ENCODE measurements at regions not wholly inside any gene's neighbourhood (a gene's known extent, or its start where the extent isn't known, plus 50 kb on each side); places are given as distances from the start of the nearest gene placed in this dataset.

DNA sequence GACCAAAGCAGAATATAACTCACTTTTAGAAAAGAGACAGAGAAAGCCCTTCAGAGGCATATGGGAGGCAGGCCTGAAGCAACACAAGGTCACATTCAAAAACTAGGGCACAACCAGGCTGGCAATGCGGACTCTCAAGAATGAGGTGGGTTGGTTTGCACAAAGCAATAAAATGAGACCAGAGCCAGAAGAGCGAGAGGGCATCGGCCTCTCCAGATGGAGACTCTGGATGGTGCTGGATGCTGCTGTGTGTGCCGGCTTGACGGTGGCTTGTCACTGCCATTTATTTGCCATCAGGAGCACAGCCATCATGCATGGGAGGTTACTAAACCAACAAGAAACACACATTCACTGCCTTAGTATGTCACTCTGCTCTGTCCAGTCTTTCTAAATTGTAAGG, 649.4 kb downstream of the DIAPH3 start:
- no peak overlapping the region for H3K9ac ChIP-seq (ENCODE audit: low read depth in 1 of 2, low read length in 2 of 2)
- H3K27me3 ChIP-seq (ENCODE audit: control insufficient read depth in 4 of 4, insufficient read depth in 4 of 4, low read length in 3 of 4), result no peaks in the 10 kb centered on the region
- no peaks in the 10 kb centered on the region for H3K36me3 ChIP-seq (ENCODE audit: control insufficient read depth in 4 of 4, insufficient read depth in 3 of 4, low read depth in 1 of 4, low read length in 3 of 4)
- 95% methylated on average over 5 of the region's 5 CpGs for WGBS
- no peaks in the 10 kb centered on the region for H3K9me3 ChIP-seq (ENCODE audit: control insufficient read depth in 4 of 4, low read length in 3 of 4)
- no peak overlapping the region for H3K27ac ChIP-seq (ENCODE audit: low read depth in 1 of 2, low read length in 2 of 2)
- H3K4me3 ChIP-seq (ENCODE audit: low read depth in 1 of 3, low read length in 3 of 3), result no peak overlapping the region
- no peak for TF ChIP-seq HNF4A (conservative IDR thresholded peaks at IDR 0.05)
- TF ChIP-seq HNF4G (IDR thresholded peaks at IDR 0.05), result no peak
- TF ChIP-seq RAD21 (IDR thresholded peaks at IDR 0.05), result no peak
- no peak for TF ChIP-seq RXRA (IDR thresholded peaks at IDR 0.05)
- TF ChIP-seq, protein P1, sequence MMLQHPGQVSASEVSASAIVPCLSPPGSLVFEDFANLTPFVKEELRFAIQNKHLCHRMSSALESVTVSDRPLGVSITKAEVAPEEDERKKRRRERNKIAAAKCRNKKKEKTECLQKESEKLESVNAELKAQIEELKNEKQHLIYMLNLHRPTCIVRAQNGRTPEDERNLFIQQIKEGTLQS (IDR thresholded peaks at IDR 0.05), result no peak
- no peak for TF ChIP-seq FOXA1 (IDR thresholded peaks at IDR 0.05)
- TF ChIP-seq, protein P2, sequence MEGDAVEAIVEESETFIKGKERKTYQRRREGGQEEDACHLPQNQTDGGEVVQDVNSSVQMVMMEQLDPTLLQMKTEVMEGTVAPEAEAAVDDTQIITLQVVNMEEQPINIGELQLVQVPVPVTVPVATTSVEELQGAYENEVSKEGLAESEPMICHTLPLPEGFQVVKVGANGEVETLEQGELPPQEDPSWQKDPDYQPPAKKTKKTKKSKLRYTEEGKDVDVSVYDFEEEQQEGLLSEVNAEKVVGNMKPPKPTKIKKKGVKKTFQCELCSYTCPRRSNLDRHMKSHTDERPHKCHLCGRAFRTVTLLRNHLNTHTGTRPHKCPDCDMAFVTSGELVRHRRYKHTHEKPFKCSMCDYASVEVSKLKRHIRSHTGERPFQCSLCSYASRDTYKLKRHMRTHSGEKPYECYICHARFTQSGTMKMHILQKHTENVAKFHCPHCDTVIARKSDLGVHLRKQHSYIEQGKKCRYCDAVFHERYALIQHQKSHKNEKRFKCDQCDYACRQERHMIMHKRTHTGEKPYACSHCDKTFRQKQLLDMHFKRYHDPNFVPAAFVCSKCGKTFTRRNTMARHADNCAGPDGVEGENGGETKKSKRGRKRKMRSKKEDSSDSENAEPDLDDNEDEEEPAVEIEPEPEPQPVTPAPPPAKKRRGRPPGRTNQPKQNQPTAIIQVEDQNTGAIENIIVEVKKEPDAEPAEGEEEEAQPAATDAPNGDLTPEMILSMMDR (IDR thresholded peaks at IDR 0.05; ENCODE audit: low read depth, low read length, missing input control), result no peak
- TF ChIP-seq JUND (IDR thresholded peaks at IDR 0.05), result no peak
- TF ChIP-seq YY1 (IDR thresholded peaks at IDR 0.05), result no peak
- TF ChIP-seq EGR1 (IDR thresholded peaks at IDR 0.05; ENCODE audit: low read depth in 2 of 2), result no peak
- no peak for TF ChIP-seq ZBTB33 (IDR thresholded peaks at IDR 0.05)
- no peaks in the 10 kb centered on the region for H3K4me1 ChIP-seq (ENCODE audit: control insufficient read depth in 4 of 4, insufficient read depth in 4 of 4, low read length in 3 of 4)
- DNase-seq (ENCODE audit: low spot score), result no peak

DNA sequence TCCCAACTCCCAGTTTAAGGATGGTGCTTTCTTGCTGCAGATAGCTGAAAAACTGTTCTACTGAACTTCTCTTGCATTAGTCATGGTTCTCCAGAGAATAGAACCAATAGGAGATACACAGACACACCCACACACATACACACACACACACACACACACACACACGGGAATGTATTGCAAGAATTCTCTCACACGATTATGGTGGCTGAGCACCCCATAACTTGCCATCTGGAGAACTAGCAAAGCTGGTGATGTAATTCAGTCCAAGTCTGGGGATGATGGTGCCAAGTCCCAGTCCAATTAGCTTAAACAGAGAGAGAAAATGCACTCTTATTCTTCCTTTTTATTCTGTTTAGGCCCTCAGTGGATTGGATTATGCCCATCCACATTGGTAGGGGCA, 643.9 kb downstream of the DIAPH3 start:
- TF ChIP-seq RXRA (IDR thresholded peaks at IDR 0.05) (no peak), YY1 (IDR thresholded peaks at IDR 0.05) (no peak), TAF1 (conservative IDR thresholded peaks at IDR 0.05) (no peak), GABPA (IDR thresholded peaks at IDR 0.05 in 1 of 2, conservative IDR thresholded peaks at IDR 0.05 in 1 of 2) (no peak), RAD21 (IDR thresholded peaks at IDR 0.05) (no peak), FOXA2 (IDR thresholded peaks at IDR 0.05) (no peak), JUND (IDR thresholded peaks at IDR 0.05) (no peak), SP1 (IDR thresholded peaks at IDR 0.05) (no peak)
- TF ChIP-seq, protein P2 (IDR thresholded peaks at IDR 0.05; ENCODE audit: low read depth, low read length, missing input control), result no peak
- TF ChIP-seq, protein P1 (IDR thresholded peaks at IDR 0.05), result no peak
- WGBS, result 87% methylated on average over 2 of the region's 2 CpGs

More for the DNA sequence above, 643.9 kb downstream of the DIAPH3 start:
- Histone ChIP-seq H3K27ac (ENCODE audit: low read depth in 1 of 2, low read length in 2 of 2) (no peak overlapping the region), H3K4me1 (ENCODE audit: control insufficient read depth in 4 of 4, insufficient read depth in 4 of 4, low read length in 3 of 4) (peaks cover 0 to 2% (median 0%) of the 10 kb centered on the region in 4 donors), H3K9me3 (ENCODE audit: control insufficient read depth in 4 of 4, low read length in 3 of 4) (peaks cover 0 to 2% (median 0%) of the 10 kb centered on the region in 4 donors), H3K36me3 (ENCODE audit: control insufficient read depth in 4 of 4, insufficient read depth in 3 of 4, low read depth in 1 of 4, low read length in 3 of 4) (no peaks in the 10 kb centered on the region), H3K4me3 (ENCODE audit: low read depth in 1 of 3, low read length in 3 of 3) (no peak overlapping the region), H3K27me3 (ENCODE audit: control insufficient read depth in 4 of 4, insufficient read depth in 4 of 4, low read length in 3 of 4) (no peaks in the 10 kb centered on the region), H3K9ac (ENCODE audit: low read depth in 1 of 2, low read length in 2 of 2) (no peak overlapping the region)
- no peak for DNase-seq (ENCODE audit: low spot score)
